ENCODE measurements at regions not wholly inside any gene's neighbourhood (a gene's known extent, or its start where the extent isn't known, plus 50 kb on each side); places are given as distances from the start of the nearest gene placed in this dataset.

GRCh38 chr12:132417741-132418140, 72.2 kb upstream of the FBRSL1 start:
- TF ChIP-seq, protein P1, sequence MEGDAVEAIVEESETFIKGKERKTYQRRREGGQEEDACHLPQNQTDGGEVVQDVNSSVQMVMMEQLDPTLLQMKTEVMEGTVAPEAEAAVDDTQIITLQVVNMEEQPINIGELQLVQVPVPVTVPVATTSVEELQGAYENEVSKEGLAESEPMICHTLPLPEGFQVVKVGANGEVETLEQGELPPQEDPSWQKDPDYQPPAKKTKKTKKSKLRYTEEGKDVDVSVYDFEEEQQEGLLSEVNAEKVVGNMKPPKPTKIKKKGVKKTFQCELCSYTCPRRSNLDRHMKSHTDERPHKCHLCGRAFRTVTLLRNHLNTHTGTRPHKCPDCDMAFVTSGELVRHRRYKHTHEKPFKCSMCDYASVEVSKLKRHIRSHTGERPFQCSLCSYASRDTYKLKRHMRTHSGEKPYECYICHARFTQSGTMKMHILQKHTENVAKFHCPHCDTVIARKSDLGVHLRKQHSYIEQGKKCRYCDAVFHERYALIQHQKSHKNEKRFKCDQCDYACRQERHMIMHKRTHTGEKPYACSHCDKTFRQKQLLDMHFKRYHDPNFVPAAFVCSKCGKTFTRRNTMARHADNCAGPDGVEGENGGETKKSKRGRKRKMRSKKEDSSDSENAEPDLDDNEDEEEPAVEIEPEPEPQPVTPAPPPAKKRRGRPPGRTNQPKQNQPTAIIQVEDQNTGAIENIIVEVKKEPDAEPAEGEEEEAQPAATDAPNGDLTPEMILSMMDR (IDR thresholded peaks at IDR 0.05; ENCODE audit: low read depth, low read length), result no peak
- TF ChIP-seq EZH2phosphoT487 (IDR thresholded peaks at IDR 0.05; ENCODE audit: low read depth), result no peak
